CD4-positive, alpha-beta T cell treated with Interleukin-21 for 1 hour (primary cell): ENCODE measurements at regions not wholly inside any gene's neighbourhood (a gene's known extent, or its start where the extent isn't known, plus 50 kb on each side); places are given as distances from the start of the nearest gene placed in this dataset.
A peak's percentile ranks its signal among the peaks of the same experiment; 100 is the strongest.
"Not testable (repeated sequence)": the region's sequence is repeated elsewhere in the genome, so short reads cannot be mapped to it uniquely, and the experiment has no call there.

Source experiments
- DNase-seq: peaks from one replicate; pipeline ENCODE4 v3.0.0-alpha.2; 2020

- no peak for DNase-seq
These were observed 129.7 kb downstream of the EPC1 start for GRCh38 chr10:32217216-32217615.

GRCh38 chr10:32213838-32214237 is 133.1 kb downstream of the EPC1 start:
- not testable (repeated sequence) for DNase-seq

- DNase-seq = no peak
These were observed 136.0 kb downstream of the EPC1 start for GRCh38 chr10:32211046-32211363.

- DNase-seq = no peak
These were observed 136.5 kb downstream of the EPC1 start for GRCh38 chr10:32210306-32211045.

GRCh38 chr10:32208005-32208404 is 139.0 kb downstream of the EPC1 start:
- DNase-seq = not testable (repeated sequence)

GRCh38 chr10:32207544-32207943 is 139.4 kb downstream of the EPC1 start:
- peak; percentile 58 for DNase-seq

- no peak for DNase-seq
These were observed 141.3 kb downstream of the EPC1 start for GRCh38 chr10:32205670-32206069.

- DNase-seq = no peak
These were observed 142.4 kb downstream of the EPC1 start for GRCh38 chr10:32204606-32205005.

- peak; percentile 9 for DNase-seq
These were observed 143.6 kb upstream of the KIF5B start for GRCh38 chr10:32199714-32200394.

GRCh38 chr10:32197423-32197822 is 141.2 kb upstream of the KIF5B start:
- DNase-seq = no peak

- peak; percentile 59 for DNase-seq
These were observed 134.8 kb upstream of the KIF5B start for GRCh38 chr10:32190890-32191491.

GRCh38 chr10:32189400-32190084 is 133.3 kb upstream of the KIF5B start:
- no peak for DNase-seq

GRCh38 chr10:32188601-32189000 is 132.4 kb upstream of the KIF5B start:
- not testable (repeated sequence) for DNase-seq

GRCh38 chr10:32187686-32188085 is 131.5 kb upstream of the KIF5B start:
- no peak for DNase-seq

- DNase-seq = not testable (repeated sequence)
These were observed 127.4 kb upstream of the KIF5B start for GRCh38 chr10:32183652-32184051.

GRCh38 chr10:32182476-32182875 is 126.3 kb upstream of the KIF5B start:
- no peak for DNase-seq

- no peak for DNase-seq
These were observed 124.4 kb upstream of the KIF5B start for GRCh38 chr10:32180390-32181280.

GRCh38 chr10:32179836-32180235 is 123.6 kb upstream of the KIF5B start:
- DNase-seq = no peak

GRCh38 chr10:32177594-32177993 is 121.4 kb upstream of the KIF5B start:
- not testable (repeated sequence) for DNase-seq

GRCh38 chr10:32175629-32176028 is 119.4 kb upstream of the KIF5B start:
- DNase-seq = no peak

- no peak for DNase-seq
These were observed 118.2 kb upstream of the KIF5B start for GRCh38 chr10:32174349-32174893.

- no peak for DNase-seq
These were observed 115.0 kb upstream of the KIF5B start for GRCh38 chr10:32171204-32171603.
